OCI-LY7 (cell line): ENCODE measurements at regions not wholly inside any gene's neighbourhood (a gene's known extent, or its start where the extent isn't known, plus 50 kb on each side); places are given as distances from the start of the nearest gene placed in this dataset.

ENCODE experiments used
- CTCF ChIP-seq: fragments of 200-600 bp; sonication (generic); conservative IDR thresholded peaks from 2 replicates; pipeline ENCODE4 v1.5.1; 2014; ENCODE audit warnings: mild to moderate bottlenecking, antibody characterized with exemption, low read length, moderate library complexity, mixed read lengths
- EZH2phosphoT487 ChIP-seq: fragments of 200-600 bp; sonication (generic); IDR thresholded peaks from 2 replicates; pipeline ENCODE4 v1.6.1; 2018; ENCODE audit warnings: low read depth, borderline replicate concordance, mild to moderate bottlenecking, mixed run types, antibody characterized with exemption, low read length, moderate library complexity, mixed read lengths

- TF ChIP-seq CTCF: no peak
- no peak for TF ChIP-seq EZH2phosphoT487
Measured at GRCh38 chr13:65353951-65354350, 1876.2 kb downstream of the PCDH9 start.
